ENCODE measurements at regions not wholly inside any gene's neighbourhood (a gene's known extent, or its start where the extent isn't known, plus 50 kb on each side); places are given as distances from the start of the nearest gene placed in this dataset.

DNA sequence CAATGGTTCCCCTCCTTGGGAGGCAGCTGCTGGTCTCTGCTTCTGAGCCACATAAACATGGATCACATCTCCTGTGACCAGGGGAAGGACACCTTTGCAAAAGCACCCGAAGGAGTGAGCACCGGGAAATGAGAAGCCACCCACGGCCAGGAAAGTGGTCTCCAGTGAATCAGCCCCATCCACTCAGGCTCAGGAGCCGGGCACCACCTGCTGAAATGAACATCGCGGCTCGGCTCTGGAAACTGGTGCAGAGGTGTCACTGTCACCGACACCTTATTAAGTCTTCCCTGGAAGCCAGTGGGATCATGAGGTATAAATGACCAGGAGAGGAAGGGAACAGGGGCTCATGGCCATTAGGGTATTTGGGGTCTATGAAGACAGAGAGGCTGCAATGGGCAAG, 207.2 kb upstream of the C1orf174 start (continued):
- TF ChIP-seq RAD21 (IDR thresholded peaks at IDR 0.05) (no peak), GABPA (IDR thresholded peaks at IDR 0.05 in 1 of 2, conservative IDR thresholded peaks at IDR 0.05 in 1 of 2) (no peak), NR2F2 (IDR thresholded peaks at IDR 0.05) (no peak)
- TF ChIP-seq, protein P1, sequence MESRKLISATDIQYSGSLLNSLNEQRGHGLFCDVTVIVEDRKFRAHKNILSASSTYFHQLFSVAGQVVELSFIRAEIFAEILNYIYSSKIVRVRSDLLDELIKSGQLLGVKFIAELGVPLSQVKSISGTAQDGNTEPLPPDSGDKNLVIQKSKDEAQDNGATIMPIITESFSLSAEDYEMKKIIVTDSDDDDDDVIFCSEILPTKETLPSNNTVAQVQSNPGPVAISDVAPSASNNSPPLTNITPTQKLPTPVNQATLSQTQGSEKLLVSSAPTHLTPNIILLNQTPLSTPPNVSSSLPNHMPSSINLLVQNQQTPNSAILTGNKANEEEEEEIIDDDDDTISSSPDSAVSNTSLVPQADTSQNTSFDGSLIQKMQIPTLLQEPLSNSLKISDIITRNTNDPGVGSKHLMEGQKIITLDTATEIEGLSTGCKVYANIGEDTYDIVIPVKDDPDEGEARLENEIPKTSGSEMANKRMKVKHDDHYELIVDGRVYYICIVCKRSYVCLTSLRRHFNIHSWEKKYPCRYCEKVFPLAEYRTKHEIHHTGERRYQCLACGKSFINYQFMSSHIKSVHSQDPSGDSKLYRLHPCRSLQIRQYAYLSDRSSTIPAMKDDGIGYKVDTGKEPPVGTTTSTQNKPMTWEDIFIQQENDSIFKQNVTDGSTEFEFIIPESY (IDR thresholded peaks at IDR 0.05), result no peak

DNA sequence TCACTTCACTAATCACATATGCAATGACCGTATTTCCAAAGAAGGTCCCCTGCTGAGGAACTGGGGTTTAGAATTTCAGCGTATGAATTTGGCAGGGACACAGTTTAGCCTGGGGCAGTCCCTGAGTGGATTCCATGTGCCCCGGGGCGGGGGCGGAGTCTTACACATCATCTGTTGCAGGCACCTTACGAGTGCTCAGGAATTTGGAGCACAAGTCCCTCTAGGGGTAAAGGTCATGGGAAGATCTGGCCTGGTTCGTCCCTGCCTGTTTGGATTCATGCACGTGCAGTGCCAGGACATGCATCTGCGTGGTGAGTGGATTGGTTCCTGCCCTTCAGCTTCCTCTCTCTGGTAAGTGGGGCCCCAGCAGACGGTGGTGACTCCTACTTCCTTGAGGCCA, 208.3 kb upstream of the C1orf174 start:
- peaks cover 0 to 2% (median 0%) of the 10 kb centered on the region in 4 donors for H3K27me3 ChIP-seq (ENCODE audit: control insufficient read depth in 4 of 4, insufficient read depth in 4 of 4, low read length in 3 of 4)
- TF ChIP-seq RAD21 (IDR thresholded peaks at IDR 0.05), result no peak
- TF ChIP-seq, protein P2, sequence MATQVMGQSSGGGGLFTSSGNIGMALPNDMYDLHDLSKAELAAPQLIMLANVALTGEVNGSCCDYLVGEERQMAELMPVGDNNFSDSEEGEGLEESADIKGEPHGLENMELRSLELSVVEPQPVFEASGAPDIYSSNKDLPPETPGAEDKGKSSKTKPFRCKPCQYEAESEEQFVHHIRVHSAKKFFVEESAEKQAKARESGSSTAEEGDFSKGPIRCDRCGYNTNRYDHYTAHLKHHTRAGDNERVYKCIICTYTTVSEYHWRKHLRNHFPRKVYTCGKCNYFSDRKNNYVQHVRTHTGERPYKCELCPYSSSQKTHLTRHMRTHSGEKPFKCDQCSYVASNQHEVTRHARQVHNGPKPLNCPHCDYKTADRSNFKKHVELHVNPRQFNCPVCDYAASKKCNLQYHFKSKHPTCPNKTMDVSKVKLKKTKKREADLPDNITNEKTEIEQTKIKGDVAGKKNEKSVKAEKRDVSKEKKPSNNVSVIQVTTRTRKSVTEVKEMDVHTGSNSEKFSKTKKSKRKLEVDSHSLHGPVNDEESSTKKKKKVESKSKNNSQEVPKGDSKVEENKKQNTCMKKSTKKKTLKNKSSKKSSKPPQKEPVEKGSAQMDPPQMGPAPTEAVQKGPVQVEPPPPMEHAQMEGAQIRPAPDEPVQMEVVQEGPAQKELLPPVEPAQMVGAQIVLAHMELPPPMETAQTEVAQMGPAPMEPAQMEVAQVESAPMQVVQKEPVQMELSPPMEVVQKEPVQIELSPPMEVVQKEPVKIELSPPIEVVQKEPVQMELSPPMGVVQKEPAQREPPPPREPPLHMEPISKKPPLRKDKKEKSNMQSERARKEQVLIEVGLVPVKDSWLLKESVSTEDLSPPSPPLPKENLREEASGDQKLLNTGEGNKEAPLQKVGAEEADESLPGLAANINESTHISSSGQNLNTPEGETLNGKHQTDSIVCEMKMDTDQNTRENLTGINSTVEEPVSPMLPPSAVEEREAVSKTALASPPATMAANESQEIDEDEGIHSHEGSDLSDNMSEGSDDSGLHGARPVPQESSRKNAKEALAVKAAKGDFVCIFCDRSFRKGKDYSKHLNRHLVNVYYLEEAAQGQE (IDR thresholded peaks at IDR 0.05), result no peak
- 48% methylated on average over 10 of the region's 10 CpGs for WGBS

GRCh38 chr1:4108758-4109627, 208.9 kb upstream of the C1orf174 start:
- no peaks in the 10 kb centered on the region for H3K4me1 ChIP-seq (ENCODE audit: control insufficient read depth in 4 of 4, insufficient read depth in 4 of 4, low read length in 3 of 4)
- H3K9ac ChIP-seq (ENCODE audit: low read depth in 1 of 2, low read length in 2 of 2), result no peak overlapping the region
- H3K27me3 ChIP-seq (ENCODE audit: control insufficient read depth in 4 of 4, insufficient read depth in 4 of 4, low read length in 3 of 4), result peaks cover 0 to 2% (median 0%) of the 10 kb centered on the region in 4 donors
- TF ChIP-seq, protein P1 (IDR thresholded peaks at IDR 0.05), result no peak
- TF ChIP-seq EGR1 (IDR thresholded peaks at IDR 0.05; ENCODE audit: low read depth in 2 of 2) (no peak), RXRA (IDR thresholded peaks at IDR 0.05) (no peak), HNF4A (conservative IDR thresholded peaks at IDR 0.05) (no peak), SP1 (IDR thresholded peaks at IDR 0.05) (no peak)
- TF ChIP-seq, protein P2 (IDR thresholded peaks at IDR 0.05), result no peak
- peaks cover 0 to 5% (median 2%) of the 10 kb centered on the region in 4 donors for H3K9me3 ChIP-seq (ENCODE audit: control insufficient read depth in 4 of 4, low read length in 3 of 4)
- no peak for DNase-seq (ENCODE audit: low spot score)
- H3K4me3 ChIP-seq (ENCODE audit: low read depth in 1 of 3, low read length in 3 of 3), result no peak overlapping the region
- H3K27ac ChIP-seq (ENCODE audit: low read depth in 1 of 2, low read length in 2 of 2), result no peak overlapping the region
- WGBS, result 80% methylated on average over 29 of the region's 29 CpGs
- H3K36me3 ChIP-seq (ENCODE audit: control insufficient read depth in 4 of 4, insufficient read depth in 3 of 4, low read depth in 1 of 4, low read length in 3 of 4), result no peaks in the 10 kb centered on the region

More for the DNA sequence above, 208.3 kb upstream of the C1orf174 start:
- no peak for DNase-seq (ENCODE audit: low spot score)
- Histone ChIP-seq H3K4me1 (ENCODE audit: control insufficient read depth in 4 of 4, insufficient read depth in 4 of 4, low read length in 3 of 4) (no peaks in the 10 kb centered on the region), H3K9ac (ENCODE audit: low read depth in 1 of 2, low read length in 2 of 2) (no peak overlapping the region), H3K27ac (ENCODE audit: low read depth in 1 of 2, low read length in 2 of 2) (no peak overlapping the region), H3K9me3 (ENCODE audit: control insufficient read depth in 4 of 4, low read length in 3 of 4) (peaks cover 0 to 3% (median under 1%) of the 10 kb centered on the region in 4 donors), H3K4me3 (ENCODE audit: low read depth in 1 of 3, low read length in 3 of 3) (no peak overlapping the region), H3K36me3 (ENCODE audit: control insufficient read depth in 4 of 4, insufficient read depth in 3 of 4, low read depth in 1 of 4, low read length in 3 of 4) (no peaks in the 10 kb centered on the region)
